ENCODE measurements at regions not wholly inside any gene's neighbourhood (a gene's known extent, or its start where the extent isn't known, plus 50 kb on each side); places are given as distances from the start of the nearest gene placed in this dataset.
"Not testable (repeated sequence)": the region's sequence is repeated elsewhere in the genome, so short reads cannot be mapped to it uniquely, and the experiment has no call there.

- not testable (repeated sequence) for H3K36me3 Mint-ChIP-seq (ENCODE audit: unreplicated experiment); H3K4me3 Mint-ChIP-seq (ENCODE audit: unreplicated experiment); DNase-seq; H3K27me3 Mint-ChIP-seq (ENCODE audit: unreplicated experiment); H3K27ac Mint-ChIP-seq (ENCODE audit: unreplicated experiment); H3K9me3 Mint-ChIP-seq (ENCODE audit: unreplicated experiment); H3K4me1 Mint-ChIP-seq (ENCODE audit: low read depth, unreplicated experiment)
Observed at GRCh38 chr12:76292891-76293290, 55.3 kb downstream of the BBS10 start.

GRCh38 chr12:76292305-76292704 is 55.9 kb downstream of the BBS10 start:
- H3K36me3 Mint-ChIP-seq (ENCODE audit: unreplicated experiment); H3K9me3 Mint-ChIP-seq (ENCODE audit: unreplicated experiment); H3K27me3 Mint-ChIP-seq (ENCODE audit: unreplicated experiment); H3K27ac Mint-ChIP-seq (ENCODE audit: unreplicated experiment); DNase-seq; H3K4me1 Mint-ChIP-seq (ENCODE audit: low read depth, unreplicated experiment); H3K4me3 Mint-ChIP-seq (ENCODE audit: unreplicated experiment): not testable (repeated sequence)

GRCh38 chr12:76290963-76291859 is 57.0 kb downstream of the BBS10 start:
- Mint-ChIP-seq H3K27me3 (ENCODE audit: unreplicated experiment) (no peaks in the 10 kb centered on the region), H3K9me3 (ENCODE audit: unreplicated experiment) (peaks cover 4% of the 10 kb centered on the region), H3K4me1 (ENCODE audit: low read depth, unreplicated experiment) (no peaks in the 10 kb centered on the region), H3K27ac (ENCODE audit: unreplicated experiment) (no peak overlapping the region), H3K36me3 (ENCODE audit: unreplicated experiment) (peaks cover 7% of the 10 kb centered on the region), H3K4me3 (ENCODE audit: unreplicated experiment) (no peak overlapping the region)
- no peak for TF ChIP-seq CTCF (IDR thresholded peaks at IDR 0.05; ENCODE audit: partially characterized antibody, unreplicated experiment)
- no peak for DNase-seq

- Mint-ChIP-seq H3K36me3 (ENCODE audit: unreplicated experiment) (peaks cover 7% of the 10 kb centered on the region), H3K9me3 (ENCODE audit: unreplicated experiment) (peaks cover 3% of the 10 kb centered on the region), H3K27ac (ENCODE audit: unreplicated experiment) (no peak overlapping the region), H3K27me3 (ENCODE audit: unreplicated experiment) (no peaks in the 10 kb centered on the region), H3K4me3 (ENCODE audit: unreplicated experiment) (no peak overlapping the region), H3K4me1 (ENCODE audit: low read depth, unreplicated experiment) (no peaks in the 10 kb centered on the region)
- DNase-seq = no peak
- no peak for TF ChIP-seq CTCF (IDR thresholded peaks at IDR 0.05; ENCODE audit: partially characterized antibody, unreplicated experiment)
Observed at GRCh38 chr12:76288218-76288617, 60.0 kb downstream of the BBS10 start.

- Mint-ChIP-seq H3K4me1 (ENCODE audit: low read depth, unreplicated experiment) (no peaks in the 10 kb centered on the region), H3K9me3 (ENCODE audit: unreplicated experiment) (no peaks in the 10 kb centered on the region), H3K27me3 (ENCODE audit: unreplicated experiment) (peaks cover 1% of the 10 kb centered on the region), H3K4me3 (ENCODE audit: unreplicated experiment) (no peak overlapping the region), H3K27ac (ENCODE audit: unreplicated experiment) (no peak overlapping the region), H3K36me3 (ENCODE audit: unreplicated experiment) (no peaks in the 10 kb centered on the region)
- TF ChIP-seq CTCF (IDR thresholded peaks at IDR 0.05; ENCODE audit: partially characterized antibody, unreplicated experiment) = no peak
- no peak for DNase-seq
Observed at GRCh38 chr12:76284816-76285750, 63.1 kb downstream of the BBS10 start.
